ENCODE measurements at regions not wholly inside any gene's neighbourhood (a gene's known extent, or its start where the extent isn't known, plus 50 kb on each side); places are given as distances from the start of the nearest gene placed in this dataset.

DNA sequence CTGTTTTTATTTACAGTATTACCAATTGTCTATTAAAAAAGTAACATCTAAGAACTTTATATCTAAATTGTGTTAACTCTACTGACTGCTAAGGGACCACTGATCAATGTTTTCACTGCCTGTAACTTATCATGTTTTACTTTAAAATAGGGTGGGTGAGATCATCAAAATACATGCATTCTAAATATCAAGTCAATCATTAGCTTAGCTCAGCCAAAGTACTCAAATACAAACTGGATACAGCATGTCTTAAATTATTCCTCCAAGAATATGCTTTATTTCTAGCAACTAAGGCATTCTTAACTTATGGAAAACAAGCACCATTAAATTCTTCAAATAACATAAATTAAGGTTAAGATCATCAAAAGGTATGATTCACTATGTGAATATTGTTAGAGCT, 638.7 kb upstream of the RGS18 start:
- TF ChIP-seq, protein P1, sequence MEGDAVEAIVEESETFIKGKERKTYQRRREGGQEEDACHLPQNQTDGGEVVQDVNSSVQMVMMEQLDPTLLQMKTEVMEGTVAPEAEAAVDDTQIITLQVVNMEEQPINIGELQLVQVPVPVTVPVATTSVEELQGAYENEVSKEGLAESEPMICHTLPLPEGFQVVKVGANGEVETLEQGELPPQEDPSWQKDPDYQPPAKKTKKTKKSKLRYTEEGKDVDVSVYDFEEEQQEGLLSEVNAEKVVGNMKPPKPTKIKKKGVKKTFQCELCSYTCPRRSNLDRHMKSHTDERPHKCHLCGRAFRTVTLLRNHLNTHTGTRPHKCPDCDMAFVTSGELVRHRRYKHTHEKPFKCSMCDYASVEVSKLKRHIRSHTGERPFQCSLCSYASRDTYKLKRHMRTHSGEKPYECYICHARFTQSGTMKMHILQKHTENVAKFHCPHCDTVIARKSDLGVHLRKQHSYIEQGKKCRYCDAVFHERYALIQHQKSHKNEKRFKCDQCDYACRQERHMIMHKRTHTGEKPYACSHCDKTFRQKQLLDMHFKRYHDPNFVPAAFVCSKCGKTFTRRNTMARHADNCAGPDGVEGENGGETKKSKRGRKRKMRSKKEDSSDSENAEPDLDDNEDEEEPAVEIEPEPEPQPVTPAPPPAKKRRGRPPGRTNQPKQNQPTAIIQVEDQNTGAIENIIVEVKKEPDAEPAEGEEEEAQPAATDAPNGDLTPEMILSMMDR (IDR thresholded peaks at IDR 0.05; ENCODE audit: low read depth, low read length, poor library complexity, severe bottlenecking), result no peak
- no peak for TF ChIP-seq EZH2phosphoT487 (IDR thresholded peaks at IDR 0.05; ENCODE audit: borderline replicate concordance, low read length)
